ENCODE measurements at regions not wholly inside any gene's neighbourhood (a gene's known extent, or its start where the extent isn't known, plus 50 kb on each side); places are given as distances from the start of the nearest gene placed in this dataset.

DNA sequence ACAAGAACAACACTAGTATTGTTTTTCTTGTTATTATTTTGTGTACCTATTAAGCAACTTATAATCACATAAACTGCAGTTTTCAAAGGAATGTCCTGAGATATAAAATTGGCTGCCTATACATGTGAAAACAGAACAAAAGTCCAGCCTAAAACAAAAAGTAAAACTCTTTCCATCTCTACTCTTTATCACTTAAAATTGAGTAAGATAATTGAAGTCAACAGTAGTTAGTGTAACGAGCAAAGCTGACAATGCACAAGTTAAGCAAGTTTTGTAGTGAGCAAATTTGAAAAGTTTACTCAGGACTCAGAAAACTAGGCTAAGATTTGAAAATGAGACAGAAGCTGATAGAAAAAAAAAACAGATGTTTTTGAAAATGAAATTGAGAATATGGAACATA lies 941.4 kb upstream of the MAN1A1 start:
- TF ChIP-seq POLR2A (IDR thresholded peaks at IDR 0.05) (no peak), CTCF (IDR thresholded peaks at IDR 0.05) (no peak)
- Histone ChIP-seq H3K27ac (no peak overlapping the region), H3K4me1 (no peaks in the 10 kb centered on the region), H3K4me3 (replicated peaks in 1 of 3) (no peak overlapping the region), H3K27me3 (no peaks in the 10 kb centered on the region), H3K9me3 (no peaks in the 10 kb centered on the region), H3K36me3 (no peaks in the 10 kb centered on the region)
- DNase-seq: no peak
- intact Hi-C loops (cut with DNase I): no loop called here
- WGBS, 2 donors: 31 to 55% methylated on average over 1 of the region's 1 CpG

- Histone ChIP-seq H3K4me1 (no peaks in the 10 kb centered on the region), H3K9me3 (no peaks in the 10 kb centered on the region), H3K36me3 (no peaks in the 10 kb centered on the region), H3K27me3 (no peaks in the 10 kb centered on the region), H3K27ac (no peak overlapping the region), H3K4me3 (replicated peaks in 1 of 3) (no peak overlapping the region)
- intact Hi-C loops (cut with DNase I): no loop called here
- DNase-seq: no peak
- TF ChIP-seq CTCF (IDR thresholded peaks at IDR 0.05): no peak
- TF ChIP-seq POLR2A (IDR thresholded peaks at IDR 0.05): no peak
- WGBS, 2 donors: 88 to 90% methylated on average over 2 of the region's 2 CpGs
Observed at GRCh38 chr6:120282005-120282404, 932.4 kb upstream of the MAN1A1 start.

GRCh38 chr6:120279466-120280167 lies 930.1 kb upstream of the MAN1A1 start:
- TF ChIP-seq CTCF (IDR thresholded peaks at IDR 0.05): no peak
- TF ChIP-seq POLR2A (IDR thresholded peaks at IDR 0.05): no peak
- intact Hi-C loops (cut with DNase I): no loop called here
- Histone ChIP-seq H3K9me3 (no peaks in the 10 kb centered on the region), H3K27ac (no peak overlapping the region), H3K4me1 (no peaks in the 10 kb centered on the region), H3K27me3 (no peaks in the 10 kb centered on the region), H3K36me3 (no peaks in the 10 kb centered on the region), H3K4me3 (replicated peaks in 1 of 3) (no peak overlapping the region)
- no peak for DNase-seq
- WGBS, 2 donors: 88 to 91% methylated on average over 4 of the region's 4 CpGs

GRCh38 chr6:120278689-120279396 lies 929.3 kb upstream of the MAN1A1 start:
- Histone ChIP-seq H3K4me1 (no peaks in the 10 kb centered on the region), H3K9me3 (no peaks in the 10 kb centered on the region), H3K4me3 (replicated peaks in 1 of 3) (no peak overlapping the region), H3K36me3 (no peaks in the 10 kb centered on the region), H3K27me3 (no peaks in the 10 kb centered on the region), H3K27ac (no peak overlapping the region)
- WGBS, 2 donors: 63 to 72% methylated on average over 2 of the region's 2 CpGs
- intact Hi-C loops (cut with DNase I): no loop called here
- TF ChIP-seq CTCF (IDR thresholded peaks at IDR 0.05) (no peak), POLR2A (IDR thresholded peaks at IDR 0.05) (no peak)
- no peak for DNase-seq

- Histone ChIP-seq H3K9me3 (no peaks in the 10 kb centered on the region), H3K27me3 (no peaks in the 10 kb centered on the region), H3K36me3 (no peaks in the 10 kb centered on the region), H3K4me1 (no peaks in the 10 kb centered on the region), H3K27ac (no peak overlapping the region), H3K4me3 (replicated peaks in 1 of 3) (no peak overlapping the region)
- 73 to 87% methylated on average over 2 of the region's 2 CpGs for WGBS, 2 donors
- DNase-seq: no peak
- TF ChIP-seq CTCF (IDR thresholded peaks at IDR 0.05) (no peak), POLR2A (IDR thresholded peaks at IDR 0.05) (no peak)
- intact Hi-C loops (cut with DNase I): no loop called here
Observed at GRCh38 chr6:120274547-120274946, 925.0 kb upstream of the MAN1A1 start.
